H1 (cell line): ENCODE measurements at regions not wholly inside any gene's neighbourhood (a gene's known extent, or its start where the extent isn't known, plus 50 kb on each side); places are given as distances from the start of the nearest gene placed in this dataset.

Experiments
- CTCF ChIA-PET: fragments of 300-600 bp; sonication (Branson Sonifier 250); formaldehyde crosslinking; loops from one replicate; lab custom pipeline; 2021; ENCODE audit not compliant: partially characterized antibody; lab: Charles Lee
- POLR2A ChIA-PET: fragments of 300-600 bp; sonication (Branson Sonifier 250); formaldehyde crosslinking; loops from one replicate; lab custom pipeline; 2021; ENCODE audit warnings: inconsistent platforms; ENCODE audit not compliant: partially characterized antibody; lab: Charles Lee
- DNase-seq, 2 experiments: peaks; one replicate each; pipeline versions ENCODE4 v3.0.0 to v3.0.0-alpha.2; 2010 to 2022; ENCODE audit warnings: low spot score in 2 of 2, low read depth in 1 of 2, mixed read lengths in 1 of 2
- FAIRE-seq: peaks from 2 replicates; lab custom pipeline; 2011; peaks lifted over from hg19 to GRCh38; lab: Jason Lieb, UNC
- H2AFZ ChIP-seq: 2 replicates; pipeline ENCODE4 v1.8.1; 2012; ENCODE audit warnings: low read length, inconsistent platforms
- H2AK5ac ChIP-seq: 2 replicates; pipeline ENCODE4 v1.6.1; 2013; ENCODE audit warnings: low read depth, low read length
- H2BK120ac ChIP-seq: replicated peaks from 2 replicates; pipeline ENCODE3; 2013; ENCODE audit warnings: low read depth, low read length, inconsistent platforms
- H2BK12ac ChIP-seq: 2 replicates; pipeline ENCODE4 v1.6.1; 2013; ENCODE audit warnings: low read depth, low read length
- H2BK15ac ChIP-seq: 2 replicates; pipeline ENCODE4 v1.6.1; 2013; ENCODE audit warnings: low read length
- H2BK20ac ChIP-seq: 2 replicates; pipeline ENCODE4 v1.6.1; 2013; ENCODE audit warnings: low read length
- H2BK5ac ChIP-seq: 2 replicates; pipeline ENCODE4 v1.6.1; 2013; ENCODE audit warnings: low read depth, low read length
- H3K14ac ChIP-seq: 2 replicates; pipeline ENCODE4 v1.6.1; 2013; ENCODE audit warnings: inconsistent platforms; ENCODE audit not compliant: insufficient read length
- H3K18ac ChIP-seq: 2 replicates; pipeline ENCODE4 v1.6.1; 2013; ENCODE audit warnings: low read length; ENCODE audit errors: extremely low read depth
- H3K23ac ChIP-seq: 2 replicates; pipeline ENCODE4 v1.6.1; 2013; ENCODE audit warnings: inconsistent platforms; ENCODE audit not compliant: insufficient read length
- H3K23me2 ChIP-seq: 2 replicates; pipeline ENCODE4 v1.6.1; 2013; ENCODE audit warnings: low read depth, low read length
- H3K27ac ChIP-seq: 2 replicates; pipeline ENCODE4 v1.6.1; 2011; ENCODE audit warnings: low read depth, low read length, inconsistent platforms
- H3K27me3 ChIP-seq, 4 experiments: replicated peaks in 1 of 4; 1 replicate in 1 of 4; 2 replicates in 3 of 4; pipeline versions ENCODE4 v1.6.1 to v1.8.1; 2011 to 2013; ENCODE audit warnings: low read length in 3 of 4, mild to moderate bottlenecking in 3 of 4, inconsistent platforms in 2 of 4, mixed read lengths in 2 of 4, moderate library complexity in 1 of 4; ENCODE audit not compliant: control insufficient read depth in 3 of 4, insufficient read depth in 3 of 4; ENCODE audit errors: extremely low read depth in 1 of 4
- H3K36me3 ChIP-seq, 4 experiments: 2 replicates each; pipeline versions ENCODE4 v1.6.1 to v1.8.1; 2011 to 2013; ENCODE audit warnings: mild to moderate bottlenecking in 4 of 4, low read length in 3 of 4, moderate library complexity in 2 of 4, control low read depth in 1 of 4, inconsistent platforms in 1 of 4; ENCODE audit not compliant: insufficient read depth in 4 of 4, control insufficient read depth in 2 of 4
- H3K4ac ChIP-seq: replicated peaks from 2 replicates; pipeline ENCODE3; 2013; ENCODE audit warnings: low read length, low read depth, mixed read lengths, inconsistent platforms; ENCODE audit not compliant: insufficient read length
- H3K4me1 ChIP-seq, 4 experiments: replicated peaks in 1 of 4; 1 replicate in 1 of 4; 2 replicates in 3 of 4; pipeline versions ENCODE4 v1.6.1 to v1.8.1; 2011 to 2013; ENCODE audit warnings: low read length in 3 of 4, inconsistent platforms in 2 of 4, mixed read lengths in 1 of 4; ENCODE audit not compliant: insufficient read depth in 4 of 4, control insufficient read depth in 3 of 4
- H3K4me2 ChIP-seq, 2 experiments: 2 replicates each; pipeline versions ENCODE4 v1.6.1 to v1.8.1; 2011 to 2013; ENCODE audit warnings: low read depth in 2 of 2, low read length in 2 of 2, control low read depth in 1 of 2, inconsistent platforms in 1 of 2, mild to moderate bottlenecking in 1 of 2; ENCODE audit not compliant: insufficient read depth in 1 of 2
- H3K4me3 ChIP-seq, 4 experiments: fragments of 200-600, 300-600 bp in 1 of 4; sonication (generic), shearing (Covaris generic), sonication (Bioruptor Twin) in 1 of 4; 2 replicates each; pipeline versions ENCODE4 v1.5.1 to v1.8.1; 2011 to 2016; ENCODE audit warnings: low read length in 4 of 4, low read depth in 3 of 4, control low read depth in 2 of 4, inconsistent platforms in 2 of 4, mild to moderate bottlenecking in 2 of 4, mixed read lengths in 1 of 4, moderate library complexity in 1 of 4; ENCODE audit not compliant: insufficient read depth in 2 of 4; ENCODE audit errors: extremely low read depth in 1 of 4
- H3K56ac ChIP-seq: replicated peaks from 2 replicates; pipeline ENCODE3; 2013; ENCODE audit warnings: low read depth, mild to moderate bottlenecking, mixed read lengths, low read length, inconsistent platforms; ENCODE audit not compliant: insufficient read length
- H3K79me1 ChIP-seq: 2 replicates; pipeline ENCODE4 v1.6.1; 2013; ENCODE audit warnings: low read depth, low read length, control low read depth
- H3K79me2 ChIP-seq, 2 experiments: 2 replicates each; pipeline versions ENCODE4 v1.6.1 to v1.8.1; 2012 to 2013; ENCODE audit warnings: low read length in 2 of 2, mild to moderate bottlenecking in 2 of 2, inconsistent platforms in 1 of 2; ENCODE audit not compliant: insufficient read depth in 2 of 2, control insufficient read depth in 1 of 2
- H3K9ac ChIP-seq, 4 experiments: replicated peaks in 1 of 4; 1 replicate in 1 of 4; 2 replicates in 3 of 4; pipeline versions ENCODE4 v1.6.1 to v1.8.1; 2011 to 2013; ENCODE audit warnings: low read depth in 3 of 4, low read length in 3 of 4, control low read depth in 2 of 4, mild to moderate bottlenecking in 2 of 4, moderate library complexity in 2 of 4, inconsistent platforms in 1 of 4; ENCODE audit errors: extremely low read depth in 1 of 4
- H3K9me3 ChIP-seq, 2 experiments: 2 replicates each; pipeline versions ENCODE4 v1.6.1 to v1.8.1; 2012 to 2013; ENCODE audit warnings: mild to moderate bottlenecking in 2 of 2, moderate library complexity in 2 of 2, control low read depth in 1 of 2, inconsistent platforms in 1 of 2, low read depth in 1 of 2, low read length in 1 of 2, mixed read lengths in 1 of 2; ENCODE audit not compliant: insufficient read depth in 2 of 2
- H4K20me1 ChIP-seq, 2 experiments: replicated peaks in 1 of 2; 2 replicates each; pipeline versions ENCODE3 to v1.8.1; 2011 to 2013; ENCODE audit warnings: inconsistent platforms in 2 of 2, low read length in 2 of 2, mild to moderate bottlenecking in 1 of 2; ENCODE audit not compliant: insufficient read depth in 2 of 2, control insufficient read depth in 1 of 2
- H4K5ac ChIP-seq: 2 replicates; pipeline ENCODE4 v1.6.1; 2013; ENCODE audit warnings: low read length, low read depth, mixed read lengths, inconsistent platforms; ENCODE audit not compliant: insufficient read length
- H4K8ac ChIP-seq: 2 replicates; pipeline ENCODE4 v1.8.0; 2013; ENCODE audit warnings: mild to moderate bottlenecking, moderate library complexity, low read length, inconsistent platforms; ENCODE audit not compliant: insufficient read depth; ENCODE audit errors: extremely low read depth
- H4K91ac ChIP-seq: replicated peaks from 2 replicates; pipeline ENCODE3; 2013; ENCODE audit warnings: low read length, mixed read lengths, inconsistent platforms; ENCODE audit not compliant: insufficient read length
- BACH1 ChIP-seq: IDR thresholded peaks from 2 replicates; pipeline ENCODE4 v1.6.1; 2012; ENCODE audit warnings: low read length, improper control_type of control experiment
- BRCA1 ChIP-seq: IDR thresholded peaks from 2 replicates; pipeline ENCODE4 v1.6.1; 2012; ENCODE audit warnings: low read depth, low read length, improper control_type of control experiment
- EGR1 ChIP-seq: IDR thresholded peaks from 2 replicates; pipeline ENCODE4 v1.6.1; 2011; ENCODE audit warnings: low read depth, low read length, borderline replicate concordance
- GTF2F1 ChIP-seq: IDR thresholded peaks from 2 replicates; pipeline ENCODE4 v1.6.1; 2012; ENCODE audit warnings: low read depth, low read length, improper control_type of control experiment, borderline replicate concordance
- HDAC2 ChIP-seq, 2 experiments: fragments of 300-600 bp in 1 of 2; sonication (generic) in 1 of 2; IDR thresholded peaks; 2 replicates each; pipeline ENCODE4 v1.6.1; 2011 to 2012; ENCODE audit warnings: low read depth in 2 of 2, low read length in 2 of 2, mild to moderate bottlenecking in 2 of 2, moderate library complexity in 2 of 2, borderline replicate concordance in 1 of 2, inconsistent platforms in 1 of 2
- HDAC6 ChIP-seq: IDR thresholded peaks from one replicate; pipeline ENCODE4 v1.7.1; 2012; ENCODE audit warnings: low read depth, mild to moderate bottlenecking, inconsistent platforms, low read length, moderate library complexity
- RBBP5 ChIP-seq: IDR thresholded peaks from 2 replicates; pipeline ENCODE4 v1.7.1; 2012; ENCODE audit warnings: low read depth, mild to moderate bottlenecking, inconsistent platforms, low read length, moderate library complexity, borderline replicate concordance
- RNF2 ChIP-seq: fragments of 200-900, 300-1000 bp; sonication (generic); IDR thresholded peaks from 2 replicates; pipeline ENCODE4 v1.7.1; 2016; ENCODE audit warnings: borderline replicate concordance, low read depth, mild to moderate bottlenecking, antibody characterized with exemption, low read length; ENCODE audit not compliant: poor library complexity, severe bottlenecking; ENCODE audit errors: missing control alignments
- USF2 ChIP-seq: IDR thresholded peaks from 2 replicates; pipeline ENCODE4 v1.6.1; 2011; ENCODE audit warnings: low read length, improper control_type of control experiment
- WGBS, 2 experiments: shearing (Covaris generic) in 1 of 2; methylation state at CpG; one replicate each; pipeline versions ENCODE4 v1.1.6 to v1.1.7; 2013 to 2015; ENCODE audit warnings: low lambda C conversion rate in 2 of 2, mixed read lengths in 2 of 2, inconsistent platforms in 1 of 2, low coverage in 1 of 2, missing lambda C conversion rate in 1 of 2; ENCODE audit not compliant: insufficient replicate concordance in 2 of 2, insufficient coverage in 1 of 2, insufficient read length in 1 of 2; ENCODE audit errors: extremely low coverage in 1 of 2, missing lambda C conversion rate in 1 of 2; 5-methylcytosine and 5-hydroxymethylcytosine counted together

- Histone ChIP-seq H3K4me1 (peaks cover 0 to 25% (median 17%) of the 10 kb centered on the region in 4 experiments; a peak in 6 of 7 replicates), H2BK120ac (no peak overlapping the region), H4K20me1 (peaks cover 2 to 8% of the 10 kb centered on the region in 2 experiments), H3K23me2 (no peaks in the 10 kb centered on the region), H2BK15ac (no peak overlapping the region), H3K27ac (no peak overlapping the region), H3K9me3 (no peaks in the 10 kb centered on the region; a peak in 1 of 4 replicates), H4K5ac (no peak overlapping the region), H2BK5ac (no peak overlapping the region), H3K4ac (no peak overlapping the region), H3K23ac (no peak overlapping the region), H3K79me2 (no peaks in the 10 kb centered on the region), H4K91ac (no peak overlapping the region), H3K36me3 (no peaks in the 10 kb centered on the region; a peak in 1 of 8 replicates), H3K56ac (no peak overlapping the region), H3K79me1 (peaks cover 6% of the 10 kb centered on the region; the same call in 1 of the 2 replicates), H3K27me3 (no peaks in the 10 kb centered on the region), H2BK20ac (no peak overlapping the region), H3K18ac (no peak overlapping the region), H2AFZ (no peak overlapping the region), H3K4me3 (no peak overlapping the region), H3K9ac (no peak overlapping the region), H2BK12ac (0 out of 2 replicates have a peak overlapping the region, but pooled peaks have one; percentile 17), H3K4me2 (no peak overlapping the region), H3K14ac (no peak overlapping the region), H4K8ac (peak overlapping the region; percentile 53; the same call in 1 of the 2 replicates), H2AK5ac (no peak overlapping the region)
- 80% methylated on average over 13 of the region's 15 CpGs; no CpG with 5 or more reads in 1 of the 2 experiments for WGBS, 2 experiments
- DNase-seq (no peak), FAIRE-seq (no peak)
- ChIA-PET CTCF (interaction anchor here (0.6 to 2.5 kb wide), 15 partner anchors 9 to 169 kb away, joined by 3 to 9 read pairs (median 3); no protein-coding TSS in a partner anchor), POLR2A (interaction anchor here (1.0 kb wide), 1 partner anchor 19 kb away, joined by 3 read pairs; no protein-coding TSS in a partner anchor)
- no peak for TF ChIP-seq BRCA1
- TF ChIP-seq RNF2 = no peak
- no peak for TF ChIP-seq HDAC6
- TF ChIP-seq HDAC2 (IDR thresholded peaks at IDR 0.05; ENCODE audit: borderline replicate concordance in 1 of 2, low read depth in 2 of 2, low read length in 2 of 2) = no peak
- TF ChIP-seq BACH1 = no peak
- TF ChIP-seq GTF2F1 = no peak
- TF ChIP-seq RBBP5 = no peak
- TF ChIP-seq USF2 = no peak
- TF ChIP-seq EGR1 = no peak
Observed at GRCh38 chr11:70549386-70549785, 151.1 kb downstream of the CTTN start.
